ENCODE measurements at regions not wholly inside any gene's neighbourhood (a gene's known extent, or its start where the extent isn't known, plus 50 kb on each side); places are given as distances from the start of the nearest gene placed in this dataset.

- TF ChIP-seq, protein P1, sequence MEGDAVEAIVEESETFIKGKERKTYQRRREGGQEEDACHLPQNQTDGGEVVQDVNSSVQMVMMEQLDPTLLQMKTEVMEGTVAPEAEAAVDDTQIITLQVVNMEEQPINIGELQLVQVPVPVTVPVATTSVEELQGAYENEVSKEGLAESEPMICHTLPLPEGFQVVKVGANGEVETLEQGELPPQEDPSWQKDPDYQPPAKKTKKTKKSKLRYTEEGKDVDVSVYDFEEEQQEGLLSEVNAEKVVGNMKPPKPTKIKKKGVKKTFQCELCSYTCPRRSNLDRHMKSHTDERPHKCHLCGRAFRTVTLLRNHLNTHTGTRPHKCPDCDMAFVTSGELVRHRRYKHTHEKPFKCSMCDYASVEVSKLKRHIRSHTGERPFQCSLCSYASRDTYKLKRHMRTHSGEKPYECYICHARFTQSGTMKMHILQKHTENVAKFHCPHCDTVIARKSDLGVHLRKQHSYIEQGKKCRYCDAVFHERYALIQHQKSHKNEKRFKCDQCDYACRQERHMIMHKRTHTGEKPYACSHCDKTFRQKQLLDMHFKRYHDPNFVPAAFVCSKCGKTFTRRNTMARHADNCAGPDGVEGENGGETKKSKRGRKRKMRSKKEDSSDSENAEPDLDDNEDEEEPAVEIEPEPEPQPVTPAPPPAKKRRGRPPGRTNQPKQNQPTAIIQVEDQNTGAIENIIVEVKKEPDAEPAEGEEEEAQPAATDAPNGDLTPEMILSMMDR (IDR thresholded peaks at IDR 0.05): no peak
- TF ChIP-seq POLR2A (IDR thresholded peaks at IDR 0.05): no peak
- no peak for TF ChIP-seq POLR2AphosphoS5 (IDR thresholded peaks at IDR 0.05)
- no peak for TF ChIP-seq EP300 (IDR thresholded peaks at IDR 0.05)
Observed at GRCh38 chr3:139260793-139261736, 82.8 kb upstream of the MRPS22 start.

All from sigmoid colon (tissue), 4 donors.